H1 (cell line): ENCODE measurements at regions not wholly inside any gene's neighbourhood (a gene's known extent, or its start where the extent isn't known, plus 50 kb on each side); places are given as distances from the start of the nearest gene placed in this dataset.

Experiments
- SUZ12 ChIP-seq: fragments of 200-600 bp; sonication (generic); IDR thresholded peaks from 2 replicates; pipeline ENCODE4 v1.6.1; 2012; ENCODE audit warnings: mild to moderate bottlenecking, inconsistent platforms, low read length, moderate library complexity, mixed read lengths

DNA sequence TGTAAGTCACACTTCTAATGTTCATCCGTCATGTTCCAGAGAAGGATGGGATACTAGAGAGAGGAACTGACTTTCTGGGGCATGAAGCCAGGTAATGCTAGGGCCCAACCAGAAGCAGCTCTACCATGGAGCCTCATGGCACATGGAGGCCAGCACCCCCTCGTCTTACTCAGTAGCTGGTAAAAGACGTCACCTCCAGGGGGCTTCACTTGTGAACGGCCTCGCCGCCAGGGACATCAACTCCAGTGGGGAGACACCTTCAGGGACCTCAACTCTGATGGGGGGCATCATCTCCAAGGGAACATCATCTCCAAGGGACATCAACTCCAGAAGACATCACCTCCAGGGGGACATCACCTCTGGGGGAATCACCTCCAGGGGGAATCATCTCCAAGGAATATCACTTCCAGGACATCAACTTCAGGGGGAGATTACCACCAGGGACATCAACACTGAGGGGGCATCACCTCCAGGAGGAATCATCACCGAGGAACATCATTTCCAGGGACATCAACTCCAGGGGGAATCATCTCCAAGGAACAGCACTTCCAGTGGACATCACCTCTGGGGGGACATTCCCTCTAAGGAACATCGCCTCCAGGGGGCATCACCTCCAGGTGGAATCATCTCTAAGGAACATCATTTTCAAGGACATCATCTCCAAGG, 168.4 kb downstream of the NDUFA10 start (continued):
- no peak for TF ChIP-seq SUZ12
